Lower lobe of right lung (tissue), 2 donors: ENCODE measurements at regions not wholly inside any gene's neighbourhood (a gene's known extent, or its start where the extent isn't known, plus 50 kb on each side); places are given as distances from the start of the nearest gene placed in this dataset.

Experiments used
- ATAC-seq, 2 donors: fragments of 200-7000 bp; cut with Tn5 transposase; one replicate each; pipeline ENCODE4 v1.9.1; 2020 to 2022; ENCODE audit warnings: mild to moderate bottlenecking in 2 of 2, moderate library complexity in 2 of 2
- DNase-seq: peaks from one replicate; pipeline ENCODE4 v3.0.0-alpha.2; 2020
- H3K27ac ChIP-seq: fragments of 200-600 bp; one replicate; pipeline ENCODE4 v1.8.0; 2022
- H3K27me3 ChIP-seq: fragments of 200-600 bp; one replicate; pipeline ENCODE4 v1.8.0; 2022; ENCODE audit warnings: low read depth
- H3K36me3 ChIP-seq: fragments of 200-600 bp; one replicate; pipeline ENCODE4 v1.8.0; 2022; ENCODE audit warnings: mild to moderate bottlenecking
- H3K4me1 ChIP-seq: fragments of 200-600 bp; one replicate; pipeline ENCODE4 v1.8.0; 2022
- H3K4me3 ChIP-seq: fragments of 200-600 bp; one replicate; pipeline ENCODE4 v1.8.0; 2022; ENCODE audit warnings: mild to moderate bottlenecking
- H3K9me3 ChIP-seq: fragments of 200-600 bp; one replicate; pipeline ENCODE4 v1.8.0; 2022
- intact Hi-C: fragments of 100-400 bp; cut with DNase I; formaldehyde crosslinking; loops from one replicate; pipeline ENCODE4 v1.11.0; 2022
- TF ChIP-seq, protein P1 (sequence below): fragments of 200-600 bp; IDR thresholded peaks from one replicate; pipeline ENCODE4 v1.8.0; 2022; ENCODE audit warnings: antibody characterized with exemption, mild to moderate bottlenecking
- donor health status: DM: no; HTN: yes; CAD: no; lungs with severe emphysema.

DNA sequence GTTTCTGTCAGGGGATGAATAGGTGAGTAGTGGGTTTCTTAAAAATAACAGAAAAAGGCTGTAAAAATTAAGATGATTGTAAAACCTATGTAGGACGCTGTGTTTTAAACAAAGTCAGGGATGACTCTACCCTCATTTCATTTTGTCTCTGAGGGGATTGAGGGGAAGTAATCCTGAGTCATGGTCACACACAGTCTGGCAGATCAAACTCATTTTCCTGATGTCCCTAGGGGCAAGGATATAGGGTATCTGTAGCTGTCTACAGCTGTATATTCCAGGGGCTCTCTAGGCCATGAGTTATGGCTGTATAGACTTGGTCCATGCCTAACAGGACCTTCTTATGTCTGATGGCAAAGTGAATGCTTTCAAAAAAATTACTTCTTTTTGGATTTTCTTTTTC is 421.1 kb downstream of the PDCD6IP start:
- no peaks in the 10 kb centered on the region for H3K4me1 ChIP-seq
- TF ChIP-seq, protein P1, sequence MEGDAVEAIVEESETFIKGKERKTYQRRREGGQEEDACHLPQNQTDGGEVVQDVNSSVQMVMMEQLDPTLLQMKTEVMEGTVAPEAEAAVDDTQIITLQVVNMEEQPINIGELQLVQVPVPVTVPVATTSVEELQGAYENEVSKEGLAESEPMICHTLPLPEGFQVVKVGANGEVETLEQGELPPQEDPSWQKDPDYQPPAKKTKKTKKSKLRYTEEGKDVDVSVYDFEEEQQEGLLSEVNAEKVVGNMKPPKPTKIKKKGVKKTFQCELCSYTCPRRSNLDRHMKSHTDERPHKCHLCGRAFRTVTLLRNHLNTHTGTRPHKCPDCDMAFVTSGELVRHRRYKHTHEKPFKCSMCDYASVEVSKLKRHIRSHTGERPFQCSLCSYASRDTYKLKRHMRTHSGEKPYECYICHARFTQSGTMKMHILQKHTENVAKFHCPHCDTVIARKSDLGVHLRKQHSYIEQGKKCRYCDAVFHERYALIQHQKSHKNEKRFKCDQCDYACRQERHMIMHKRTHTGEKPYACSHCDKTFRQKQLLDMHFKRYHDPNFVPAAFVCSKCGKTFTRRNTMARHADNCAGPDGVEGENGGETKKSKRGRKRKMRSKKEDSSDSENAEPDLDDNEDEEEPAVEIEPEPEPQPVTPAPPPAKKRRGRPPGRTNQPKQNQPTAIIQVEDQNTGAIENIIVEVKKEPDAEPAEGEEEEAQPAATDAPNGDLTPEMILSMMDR, result no peak
- H3K9me3 ChIP-seq, result no peaks in the 10 kb centered on the region
- DNase-seq (no peak), ATAC-seq (no peak)
- intact Hi-C loops, result no loop called here
- H3K27me3 ChIP-seq, result no peaks in the 10 kb centered on the region
- no peak overlapping the region for H3K27ac ChIP-seq
- no peak overlapping the region for H3K4me3 ChIP-seq
- no peaks in the 10 kb centered on the region for H3K36me3 ChIP-seq

DNA sequence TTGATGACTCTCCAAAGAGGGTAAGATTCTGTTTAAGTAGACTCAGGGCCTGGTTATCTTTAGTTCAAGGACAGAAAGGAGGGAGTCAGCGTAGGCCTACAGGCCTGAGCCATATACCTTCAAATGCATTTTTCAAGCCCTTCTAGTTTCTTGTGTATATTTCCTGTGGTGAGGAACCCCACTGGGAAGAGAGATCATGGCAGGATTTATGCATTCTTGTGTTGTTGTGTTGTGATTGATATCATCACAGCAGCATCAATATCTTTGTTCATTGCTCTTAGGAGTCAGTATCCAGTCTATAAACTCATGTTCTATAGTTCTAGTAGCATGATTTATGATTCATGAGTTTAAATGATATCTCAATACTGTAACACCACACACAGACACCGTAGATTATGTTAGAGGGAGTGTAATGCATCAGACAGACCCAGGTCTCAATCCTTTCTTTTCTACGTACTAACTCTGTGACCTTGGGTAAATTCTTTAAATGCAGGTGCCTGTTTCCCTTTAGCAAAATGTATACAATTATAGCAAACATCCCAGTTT is 427.5 kb downstream of the PDCD6IP start:
- TF ChIP-seq, protein P1, result no peak
- Histone ChIP-seq H3K27ac (no peak overlapping the region), H3K4me3 (no peak overlapping the region), H3K27me3 (no peaks in the 10 kb centered on the region), H3K9me3 (no peaks in the 10 kb centered on the region), H3K4me1 (no peaks in the 10 kb centered on the region), H3K36me3 (no peaks in the 10 kb centered on the region)
- DNase-seq (no peak), ATAC-seq (no peak)
- intact Hi-C loops, result no loop called here

DNA sequence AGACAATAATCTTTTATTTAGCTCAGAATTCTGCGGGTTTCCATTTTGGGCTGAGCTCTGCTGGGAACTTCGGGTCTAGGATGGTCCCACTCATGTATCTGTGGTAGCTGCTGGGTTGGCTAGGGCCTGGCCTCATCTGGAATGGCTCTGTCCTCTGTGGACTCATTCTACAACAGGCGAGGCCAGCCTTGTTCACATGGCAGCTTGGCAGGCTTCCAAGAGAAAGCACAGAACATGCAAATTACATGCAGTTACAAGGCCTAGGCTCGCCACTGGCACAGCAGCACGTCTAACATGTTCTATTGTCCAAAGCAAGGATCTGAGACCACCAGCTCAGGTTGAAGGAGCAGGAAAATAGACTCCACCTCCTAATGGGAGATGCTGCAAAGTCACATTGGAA is 431.4 kb downstream of the PDCD6IP start:
- no peaks in the 10 kb centered on the region for H3K4me1 ChIP-seq
- H3K36me3 ChIP-seq, result no peaks in the 10 kb centered on the region
- ATAC-seq (no peak), DNase-seq (no peak)
- no peaks in the 10 kb centered on the region for H3K9me3 ChIP-seq
- H3K4me3 ChIP-seq, result no peak overlapping the region
- TF ChIP-seq, protein P1, result no peak
- no peak overlapping the region for H3K27ac ChIP-seq
- intact Hi-C loops, result no loop called here
- no peaks in the 10 kb centered on the region for H3K27me3 ChIP-seq

DNA sequence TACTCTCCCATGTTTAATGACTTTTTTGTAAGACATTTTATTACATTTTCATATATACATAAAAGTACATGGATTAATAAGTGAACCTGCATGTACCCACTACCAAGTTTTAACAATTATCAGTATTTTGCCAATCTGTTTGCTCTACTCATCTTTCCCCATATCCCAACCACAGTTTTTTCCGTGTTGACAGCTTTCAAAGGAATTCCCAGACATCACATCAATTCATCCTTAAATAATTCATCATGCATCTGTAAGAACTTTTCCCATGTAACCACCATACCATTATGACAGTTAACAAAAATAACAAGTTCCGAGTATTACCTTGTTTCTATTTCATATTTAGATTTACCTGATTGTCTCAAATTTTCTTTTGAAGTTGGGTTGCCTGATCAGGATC is 436.7 kb downstream of the PDCD6IP start:
- intact Hi-C loops, result no loop called here
- DNase-seq, result no peak
- Histone ChIP-seq H3K36me3 (no peaks in the 10 kb centered on the region), H3K27me3 (no peaks in the 10 kb centered on the region), H3K4me1 (no peaks in the 10 kb centered on the region), H3K4me3 (no peak overlapping the region), H3K9me3 (no peaks in the 10 kb centered on the region), H3K27ac (no peak overlapping the region)
- TF ChIP-seq, protein P1, result no peak
- ATAC-seq, result no peak

DNA sequence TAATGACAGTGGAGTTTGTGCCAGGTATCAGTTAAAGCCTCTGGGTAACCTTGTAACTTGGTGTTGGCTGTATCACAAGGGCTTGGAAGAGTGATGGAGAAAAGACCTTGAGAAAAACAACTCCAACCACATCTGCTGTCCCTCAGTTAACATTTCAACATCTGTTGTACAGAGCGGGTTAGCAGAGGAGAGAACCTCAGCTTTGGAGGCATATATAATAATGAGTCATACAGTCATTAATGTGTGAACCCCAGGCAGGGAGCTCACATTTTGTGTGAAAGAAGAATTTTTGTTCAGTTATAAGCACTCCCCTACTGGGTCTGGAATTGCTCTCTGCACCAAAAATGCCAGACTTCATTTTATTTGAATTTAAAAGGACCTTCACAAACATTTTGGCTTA is 439.5 kb downstream of the PDCD6IP start:
- H3K4me1 ChIP-seq, result no peaks in the 10 kb centered on the region
- ATAC-seq, result no peak
- H3K4me3 ChIP-seq, result no peak overlapping the region
- H3K27me3 ChIP-seq, result no peaks in the 10 kb centered on the region
- no peaks in the 10 kb centered on the region for H3K9me3 ChIP-seq
- intact Hi-C loops, result no loop called here
- no peaks in the 10 kb centered on the region for H3K36me3 ChIP-seq
- no peak for DNase-seq
- TF ChIP-seq, protein P1, result no peak
- no peak overlapping the region for H3K27ac ChIP-seq

DNA sequence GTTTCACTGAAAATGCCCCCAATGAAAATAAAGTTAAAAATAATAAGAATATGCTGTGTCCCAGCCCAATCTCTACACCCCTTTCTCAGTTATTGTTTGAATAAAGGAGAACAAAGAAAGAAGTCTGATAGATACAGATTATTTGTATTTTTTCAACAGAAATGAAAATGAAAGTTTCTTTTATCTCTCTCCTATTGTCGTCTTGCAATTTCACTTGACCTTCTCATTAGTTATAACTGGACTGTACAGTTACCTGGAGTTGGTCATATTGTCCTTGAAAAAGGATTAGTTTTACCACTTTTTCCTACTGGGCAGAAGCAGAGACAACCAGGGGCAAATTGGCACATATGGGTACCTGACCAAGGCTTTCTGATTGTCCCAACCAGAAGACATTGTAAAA is 440.0 kb downstream of the PDCD6IP start:
- intact Hi-C loops, result no loop called here

More for the DNA sequence above, 440.0 kb downstream of the PDCD6IP start:
- ATAC-seq (no peak), DNase-seq (no peak)
- TF ChIP-seq, protein P1, result no peak
- no peaks in the 10 kb centered on the region for H3K27me3 ChIP-seq
- H3K9me3 ChIP-seq, result no peaks in the 10 kb centered on the region
- H3K36me3 ChIP-seq, result no peaks in the 10 kb centered on the region
- H3K4me3 ChIP-seq, result no peak overlapping the region
- H3K27ac ChIP-seq, result no peak overlapping the region
- H3K4me1 ChIP-seq, result no peaks in the 10 kb centered on the region
